Activated CD8-positive, alpha-beta memory T cell treated with anti-CD3 and anti-CD28 coated beads, Interleukin-2, amount 50 U/mL, for 48 hours (primary cell): ENCODE measurements at regions not wholly inside any gene's neighbourhood (a gene's known extent, or its start where the extent isn't known, plus 50 kb on each side); places are given as distances from the start of the nearest gene placed in this dataset.

ENCODE experiments used
- DNase-seq: peaks from one replicate; pipeline ENCODE4 v3.0.0-alpha.2; 2020

DNA sequence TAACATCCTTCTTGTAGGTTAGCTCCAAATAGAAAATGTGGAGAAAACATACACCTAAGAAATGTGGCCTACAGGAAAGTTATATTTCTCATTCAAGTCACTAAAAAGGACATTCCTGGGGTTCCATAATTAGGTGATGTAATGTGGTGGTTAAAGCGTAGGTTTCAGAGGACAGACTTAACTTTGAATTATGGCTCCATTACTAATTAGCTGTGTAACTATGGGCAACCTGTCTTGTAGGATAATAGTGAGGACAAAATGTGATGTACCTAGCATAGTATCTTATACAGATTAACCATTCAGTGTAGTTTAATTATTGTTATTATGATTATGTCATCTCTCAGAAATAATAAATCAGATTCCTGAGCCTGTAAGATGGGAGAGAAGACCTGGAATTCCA, 602.5 kb downstream of the TSN start:
- DNase-seq: no peak

- no peak for DNase-seq
Measured at GRCh38 chr2:122358729-122359128, 603.3 kb downstream of the TSN start.

- no peak for DNase-seq
Measured at GRCh38 chr2:122363885-122364284, 608.4 kb downstream of the TSN start.

DNA sequence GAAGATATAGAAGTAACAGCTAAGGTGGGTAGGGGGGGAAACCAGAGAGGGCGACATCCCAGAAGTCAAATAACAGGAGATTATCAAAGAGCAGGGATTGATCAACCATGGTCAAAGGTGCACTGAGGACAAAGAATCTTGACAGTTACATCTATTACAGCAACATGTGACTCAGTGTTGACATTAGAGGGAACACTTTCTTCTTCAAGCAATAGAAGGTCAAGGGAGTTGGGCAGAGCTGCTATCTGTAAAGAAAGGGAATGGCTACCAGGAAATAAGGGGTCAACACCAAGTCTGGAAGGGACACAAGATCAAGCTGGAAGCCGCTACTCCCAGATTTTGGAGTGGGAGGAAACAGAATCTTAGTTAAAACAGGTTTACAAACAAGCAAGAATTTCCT, 611.0 kb downstream of the TSN start:
- DNase-seq: no peak

DNA sequence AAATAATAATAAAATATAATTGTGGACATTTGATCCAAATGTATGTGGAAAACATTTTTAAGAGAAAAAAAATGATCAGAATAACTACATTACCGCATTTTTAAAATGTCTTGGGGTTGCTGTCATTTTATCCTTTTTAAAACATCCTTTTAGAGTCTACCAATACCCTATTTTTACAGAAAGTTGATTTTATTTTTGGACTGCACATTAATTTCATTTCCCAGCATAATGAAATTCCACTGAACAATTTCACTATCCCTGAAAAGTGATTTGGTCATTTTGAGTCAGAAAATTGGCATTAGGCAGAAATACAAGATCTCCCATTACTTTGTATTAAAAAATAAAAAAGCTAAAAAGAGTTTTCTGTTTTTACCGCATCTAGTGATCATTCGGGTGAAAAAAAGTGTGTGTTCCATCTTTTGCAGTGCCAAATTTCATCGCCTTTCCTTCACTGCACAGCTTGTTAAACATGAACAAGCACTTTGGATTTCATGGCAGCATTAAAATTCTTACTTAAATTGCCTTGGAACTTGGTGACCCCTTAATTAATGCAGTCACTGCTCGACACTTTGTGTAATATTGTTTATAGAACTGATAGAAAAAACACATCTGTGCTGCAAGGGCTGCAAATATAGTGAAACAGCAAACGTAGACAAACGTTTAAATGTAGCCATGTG, 611.7 kb downstream of the TSN start:
- DNase-seq: no peak

DNA sequence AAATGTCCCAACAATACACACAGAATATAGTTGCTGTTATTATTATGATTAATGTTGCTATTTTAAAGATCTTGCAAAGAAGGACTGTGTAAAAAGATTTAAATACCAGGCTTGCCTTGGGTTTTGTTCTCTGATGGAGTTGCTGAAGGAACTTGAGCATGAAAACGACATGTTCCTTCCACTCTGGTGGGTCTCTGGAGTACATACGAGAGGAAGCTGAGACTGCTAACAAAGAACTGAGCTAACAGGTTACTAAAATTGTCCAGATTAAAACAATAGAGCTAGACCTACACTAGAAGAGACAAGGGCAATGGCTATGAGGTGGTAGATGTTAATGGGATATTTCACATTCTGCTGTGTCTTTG, 612.2 kb downstream of the TSN start:
- no peak for DNase-seq

GRCh38 chr2:122368576-122369243, 613.3 kb downstream of the TSN start:
- DNase-seq: no peak

DNA sequence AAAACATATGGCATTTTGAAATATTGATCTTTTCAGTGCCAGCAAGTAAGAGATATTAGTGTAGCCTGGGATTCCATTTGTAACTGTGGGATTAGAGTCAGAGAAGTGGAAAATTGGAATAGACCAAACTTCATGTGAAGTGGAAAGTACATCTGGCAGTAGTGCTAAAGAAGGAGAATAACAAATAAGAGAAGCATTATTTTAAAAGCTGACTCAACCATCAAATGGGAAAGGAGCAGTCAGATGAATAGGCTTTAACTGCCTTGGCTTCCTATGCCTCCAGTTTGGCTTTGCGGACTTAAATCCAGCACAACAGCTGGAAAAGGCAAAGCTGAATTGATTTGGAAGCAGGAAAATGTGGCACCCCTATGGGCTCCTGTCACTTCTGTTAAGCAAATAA, 623.1 kb downstream of the TSN start:
- no peak for DNase-seq

DNA sequence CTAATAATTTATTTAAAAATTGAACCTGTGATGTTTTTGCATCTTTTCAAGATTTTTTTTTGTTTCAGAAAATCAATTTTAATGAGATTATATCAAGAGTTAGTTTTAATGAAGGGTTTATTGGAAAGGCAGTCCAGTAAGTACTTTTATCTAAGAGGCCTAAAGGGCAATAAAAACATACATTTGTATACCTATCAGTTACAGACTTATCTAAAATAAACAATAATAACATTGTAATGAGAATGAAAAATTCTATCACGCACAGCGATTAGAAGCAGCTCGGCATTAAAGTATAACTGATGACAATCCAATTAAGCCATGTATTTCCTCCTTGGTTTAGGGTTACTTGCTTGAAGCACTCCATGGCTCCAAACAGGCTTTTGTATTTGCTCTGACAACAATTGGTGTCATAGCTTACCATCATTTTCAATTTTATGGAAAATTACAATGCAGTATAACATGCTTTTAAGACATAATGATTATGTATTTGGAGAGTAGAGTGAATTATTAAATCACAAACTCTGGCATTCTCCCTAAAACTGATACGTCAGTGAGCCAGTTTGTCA, 629.4 kb downstream of the TSN start:
- DNase-seq: no peak

- DNase-seq: no peak
Measured at GRCh38 chr2:122388208-122388607, 632.8 kb downstream of the TSN start.

DNA sequence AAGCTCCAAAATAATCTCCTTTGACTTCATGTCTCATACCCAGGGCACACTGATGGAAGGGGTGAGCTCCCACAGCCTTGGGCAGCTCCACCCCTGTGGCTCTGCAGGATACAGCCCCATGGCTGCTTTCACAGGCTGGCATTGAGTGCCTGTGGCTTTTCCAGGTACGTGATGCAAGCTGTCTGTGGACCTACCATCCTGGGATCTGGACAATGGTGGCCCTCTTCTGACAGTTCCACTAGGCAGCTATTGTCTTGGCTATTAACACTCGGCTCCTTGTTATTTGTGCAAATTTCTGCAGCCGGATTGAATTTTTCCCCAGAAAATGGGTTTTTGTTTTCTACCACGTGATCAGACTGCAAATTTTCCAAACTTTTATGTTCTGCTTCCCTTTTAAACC, 634.2 kb downstream of the TSN start:
- DNase-seq: no peak

- DNase-seq: no peak
Measured at GRCh38 chr2:122390406-122390805, 635.0 kb downstream of the TSN start.

- DNase-seq: no peak
Measured at GRCh38 chr2:122391726-122392125, 636.3 kb downstream of the TSN start.

DNA sequence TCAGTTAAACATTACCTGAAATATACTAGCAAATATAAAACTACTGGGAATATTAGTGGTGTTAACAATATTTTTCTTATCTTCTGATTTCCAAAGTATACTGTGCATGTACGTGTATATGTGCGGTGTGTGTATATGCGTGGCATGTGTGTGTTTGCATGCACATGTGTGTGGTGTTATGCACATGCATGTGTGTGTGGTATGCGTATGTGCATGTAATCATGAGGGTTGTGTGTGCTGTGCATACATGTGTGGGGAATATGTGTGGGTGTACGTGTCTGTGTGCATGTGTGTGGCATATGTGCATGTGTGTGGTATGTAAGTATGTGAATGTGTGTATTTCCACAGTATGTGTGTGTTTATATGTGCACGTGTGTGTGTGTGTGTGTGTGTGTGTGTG, 640.2 kb downstream of the TSN start:
- no peak for DNase-seq

DNA sequence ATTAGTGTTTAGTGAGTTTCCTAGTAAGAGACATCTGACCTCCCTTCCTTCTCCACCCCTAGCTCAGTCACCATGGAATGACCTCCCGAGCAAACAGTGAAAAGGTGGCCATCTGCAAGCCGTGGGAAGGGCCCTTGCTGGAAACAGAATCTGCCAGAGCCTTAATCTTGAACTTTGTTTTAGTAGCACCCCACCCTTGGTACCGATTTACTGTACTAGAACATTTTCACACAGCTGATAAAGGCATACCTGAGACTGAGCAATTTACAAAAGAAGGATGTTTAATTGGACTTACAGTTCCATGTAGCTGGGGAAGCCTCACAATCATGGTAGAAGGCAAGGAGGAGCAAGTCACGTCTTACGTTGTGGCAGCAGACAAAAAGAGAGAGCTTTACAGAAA, 655.8 kb downstream of the TSN start:
- no peak for DNase-seq

- DNase-seq: no peak
Measured at GRCh38 chr2:122412360-122412759, 656.9 kb downstream of the TSN start.

GRCh38 chr2:122414902-122415301, 659.5 kb downstream of the TSN start:
- DNase-seq: no peak

- DNase-seq: no peak
Measured at GRCh38 chr2:122417114-122417513, 661.7 kb downstream of the TSN start.

- DNase-seq: no peak
Measured at GRCh38 chr2:122421775-122422174, 666.3 kb downstream of the TSN start.

- no peak for DNase-seq
Measured at GRCh38 chr2:122422384-122422991, 667.0 kb downstream of the TSN start.

DNA sequence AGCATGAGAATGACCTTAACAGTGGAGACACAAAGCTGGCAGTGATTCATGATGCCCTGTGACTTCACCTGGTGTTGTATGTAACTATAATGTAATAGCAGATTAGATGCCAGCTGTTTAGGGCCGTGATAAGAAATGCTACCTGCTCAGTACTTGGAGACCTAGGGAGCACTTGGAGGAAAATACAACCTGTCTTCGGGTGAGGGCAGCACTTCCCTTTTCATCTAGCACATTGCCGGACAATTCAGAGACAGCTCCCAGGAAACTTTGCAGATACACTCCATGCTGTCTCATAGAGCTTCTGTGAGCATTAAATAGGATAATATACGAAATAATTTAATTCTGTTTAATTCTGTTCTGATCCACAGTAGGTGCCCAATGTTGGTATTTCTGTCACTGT, 668.5 kb downstream of the TSN start:
- DNase-seq: no peak

- no peak for DNase-seq
Measured at GRCh38 chr2:122433123-122433754, 677.8 kb downstream of the TSN start.

- no peak for DNase-seq
Measured at GRCh38 chr2:122445003-122445402, 689.6 kb downstream of the TSN start.

DNA sequence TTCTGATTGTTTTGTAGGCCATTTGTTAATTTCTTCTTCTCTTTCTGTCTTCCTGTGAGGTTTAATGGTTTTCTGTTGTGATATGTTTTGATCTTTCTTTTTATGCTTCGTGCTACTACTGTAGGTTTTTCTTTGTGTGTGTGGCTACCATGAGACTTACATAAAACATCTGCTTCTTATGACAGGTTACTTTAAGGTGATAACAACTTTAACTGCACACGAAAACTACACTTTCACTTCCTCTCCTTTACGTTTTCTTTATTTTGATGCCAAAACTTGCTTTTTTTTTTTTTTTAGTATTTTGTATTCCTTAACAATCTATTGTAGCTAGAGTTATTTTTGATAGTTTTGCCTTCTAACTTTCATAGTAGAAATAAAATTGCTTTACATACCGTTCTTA, 691.3 kb downstream of the TSN start:
- no peak for DNase-seq
